ENCODE measurements at regions not wholly inside any gene's neighbourhood (a gene's known extent, or its start where the extent isn't known, plus 50 kb on each side); places are given as distances from the start of the nearest gene placed in this dataset.

DNA sequence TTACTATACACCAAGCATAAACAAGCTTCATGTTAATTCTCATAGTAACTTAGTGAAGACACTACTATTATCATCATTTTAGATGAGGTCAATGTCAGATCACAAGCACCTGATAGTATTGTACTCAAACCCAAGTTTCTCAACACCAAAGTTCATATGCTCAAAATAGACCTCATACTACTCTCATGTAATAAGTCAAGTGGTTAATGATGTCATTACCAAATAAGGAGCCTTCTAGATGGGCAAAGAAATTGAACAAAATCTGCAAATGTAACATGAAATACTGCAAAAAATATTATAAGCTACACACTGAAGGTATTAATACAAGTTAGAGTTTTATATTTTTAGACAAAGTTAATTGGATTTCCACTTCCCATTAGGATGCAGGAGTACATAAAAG lies 144.0 kb upstream of the CHRM3 start:
- intact Hi-C loops (cut with DNase I), result no loop called here
- Histone ChIP-seq H3K4me1 (no peaks in the 10 kb centered on the region), H3K36me3 (no peaks in the 10 kb centered on the region), H3K27me3 (no peaks in the 10 kb centered on the region), H3K9me3 (no peaks in the 10 kb centered on the region), H3K27ac (no peak overlapping the region), H3K4me3 (no peak overlapping the region)
- TF ChIP-seq POLR2A (IDR thresholded peaks at IDR 0.05) (no peak), POLR2AphosphoS5 (IDR thresholded peaks at IDR 0.05) (no peak), EP300 (IDR thresholded peaks at IDR 0.05) (no peak)
- TF ChIP-seq, protein P1, sequence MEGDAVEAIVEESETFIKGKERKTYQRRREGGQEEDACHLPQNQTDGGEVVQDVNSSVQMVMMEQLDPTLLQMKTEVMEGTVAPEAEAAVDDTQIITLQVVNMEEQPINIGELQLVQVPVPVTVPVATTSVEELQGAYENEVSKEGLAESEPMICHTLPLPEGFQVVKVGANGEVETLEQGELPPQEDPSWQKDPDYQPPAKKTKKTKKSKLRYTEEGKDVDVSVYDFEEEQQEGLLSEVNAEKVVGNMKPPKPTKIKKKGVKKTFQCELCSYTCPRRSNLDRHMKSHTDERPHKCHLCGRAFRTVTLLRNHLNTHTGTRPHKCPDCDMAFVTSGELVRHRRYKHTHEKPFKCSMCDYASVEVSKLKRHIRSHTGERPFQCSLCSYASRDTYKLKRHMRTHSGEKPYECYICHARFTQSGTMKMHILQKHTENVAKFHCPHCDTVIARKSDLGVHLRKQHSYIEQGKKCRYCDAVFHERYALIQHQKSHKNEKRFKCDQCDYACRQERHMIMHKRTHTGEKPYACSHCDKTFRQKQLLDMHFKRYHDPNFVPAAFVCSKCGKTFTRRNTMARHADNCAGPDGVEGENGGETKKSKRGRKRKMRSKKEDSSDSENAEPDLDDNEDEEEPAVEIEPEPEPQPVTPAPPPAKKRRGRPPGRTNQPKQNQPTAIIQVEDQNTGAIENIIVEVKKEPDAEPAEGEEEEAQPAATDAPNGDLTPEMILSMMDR (IDR thresholded peaks at IDR 0.05), result no peak
- DNase-seq, result no peak

GRCh38 chr1:239240736-239241135 lies 145.6 kb upstream of the CHRM3 start:
- Histone ChIP-seq H3K27me3 (no peaks in the 10 kb centered on the region), H3K4me1 (no peaks in the 10 kb centered on the region), H3K4me3 (no peak overlapping the region), H3K27ac (no peak overlapping the region), H3K9me3 (no peaks in the 10 kb centered on the region), H3K36me3 (no peaks in the 10 kb centered on the region)
- intact Hi-C loops (cut with DNase I), result no loop called here
- WGBS, 2 donors, result 76 to 92% methylated on average over 3 of the region's 3 CpGs
- TF ChIP-seq, protein P1 (IDR thresholded peaks at IDR 0.05), result no peak
- no peak for DNase-seq

DNA sequence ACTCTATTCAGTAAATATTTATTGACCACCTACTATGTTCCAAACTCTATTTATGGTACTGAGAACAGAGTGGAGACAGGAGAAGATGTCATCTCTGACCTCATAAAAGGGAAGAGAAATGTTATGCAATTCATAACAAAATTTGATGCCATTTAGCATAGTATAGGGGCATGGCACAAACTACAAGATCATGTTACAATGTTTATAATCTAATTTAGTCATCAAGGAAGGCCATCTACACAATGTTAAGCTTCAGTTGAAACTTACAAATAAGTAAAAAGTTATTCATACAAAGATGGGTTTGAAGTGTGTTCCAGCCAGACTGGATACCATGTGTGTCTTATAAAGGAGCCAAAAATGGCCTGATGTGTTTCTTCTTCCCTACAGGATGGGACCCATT lies 146.8 kb upstream of the CHRM3 start:
- Histone ChIP-seq H3K4me3 (no peak overlapping the region), H3K27ac (no peak overlapping the region), H3K27me3 (no peaks in the 10 kb centered on the region), H3K4me1 (no peaks in the 10 kb centered on the region), H3K9me3 (no peaks in the 10 kb centered on the region), H3K36me3 (no peaks in the 10 kb centered on the region)
- intact Hi-C loops (cut with DNase I), result no loop called here
- TF ChIP-seq EP300 (IDR thresholded peaks at IDR 0.05) (no peak), POLR2AphosphoS5 (IDR thresholded peaks at IDR 0.05) (no peak), POLR2A (IDR thresholded peaks at IDR 0.05) (no peak)
- TF ChIP-seq, protein P1 (IDR thresholded peaks at IDR 0.05), result no peak
- no peak for DNase-seq

DNA sequence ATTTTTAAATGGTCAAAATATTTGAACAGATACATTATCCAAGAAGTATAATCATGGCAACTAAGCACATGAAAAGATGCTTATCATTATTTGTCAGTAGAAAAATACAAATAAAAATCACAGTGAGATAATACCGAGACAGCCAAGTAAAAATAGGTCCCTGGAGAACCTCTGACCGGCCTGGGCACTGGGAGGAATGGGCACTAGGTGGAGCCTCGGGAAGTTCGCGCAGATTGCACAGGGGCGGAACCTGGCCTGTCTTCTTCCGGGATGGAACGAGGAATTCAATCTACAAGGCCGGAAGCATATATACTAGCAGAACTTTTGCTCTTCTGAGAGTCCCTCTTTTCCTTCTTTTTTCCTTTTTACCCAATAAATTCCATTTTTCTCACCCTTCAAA lies 148.5 kb upstream of the CHRM3 start:
- intact Hi-C loops (cut with DNase I), result no loop called here
- TF ChIP-seq POLR2A (IDR thresholded peaks at IDR 0.05) (no peak), POLR2AphosphoS5 (IDR thresholded peaks at IDR 0.05) (no peak)
- TF ChIP-seq, protein P1 (IDR thresholded peaks at IDR 0.05), result no peak
- H3K4me3 ChIP-seq, result no peak overlapping the region

DNA sequence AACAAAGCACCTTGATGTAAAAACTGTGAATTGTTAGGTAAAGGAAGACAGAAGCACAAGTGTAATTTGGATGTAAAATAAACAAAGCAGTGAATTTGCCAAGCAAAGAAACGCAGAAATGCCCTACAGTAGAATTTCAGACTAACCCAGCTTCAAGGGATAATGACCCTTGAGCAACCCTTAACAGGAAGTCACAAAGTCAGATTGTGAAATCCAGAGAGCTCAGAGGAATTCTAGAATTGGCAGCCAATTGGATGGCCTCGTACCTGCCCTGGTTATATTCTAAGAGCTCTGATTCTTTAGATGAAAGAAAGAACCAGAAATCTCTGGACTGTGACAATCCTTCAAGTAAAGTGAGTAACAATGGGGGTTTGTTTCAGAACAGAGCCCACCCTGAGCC lies 152.7 kb upstream of the CHRM3 start:
- H3K9me3 ChIP-seq, result no peaks in the 10 kb centered on the region
- H3K4me3 ChIP-seq, result no peak overlapping the region
- no peak overlapping the region for H3K27ac ChIP-seq
- H3K4me1 ChIP-seq, result no peaks in the 10 kb centered on the region
- WGBS, 2 donors, result 13 to 52% methylated on average over 2 of the region's 2 CpGs
- no peaks in the 10 kb centered on the region for H3K36me3 ChIP-seq
- H3K27me3 ChIP-seq, result no peaks in the 10 kb centered on the region
- no peak for TF ChIP-seq EP300 (IDR thresholded peaks at IDR 0.05)
- TF ChIP-seq POLR2AphosphoS5 (IDR thresholded peaks at IDR 0.05), result no peak
- TF ChIP-seq, protein P1 (IDR thresholded peaks at IDR 0.05), result no peak
- TF ChIP-seq POLR2A (IDR thresholded peaks at IDR 0.05), result no peak
- intact Hi-C loops (cut with DNase I), result no loop called here
- no peak for DNase-seq

More for the DNA sequence above, 148.5 kb upstream of the CHRM3 start:
- no peak overlapping the region for H3K27ac ChIP-seq
- no peaks in the 10 kb centered on the region for H3K36me3 ChIP-seq
- DNase-seq, result no peak
- WGBS, 2 donors, result 93 to 95% methylated on average over 9 of the region's 9 CpGs
- no peaks in the 10 kb centered on the region for H3K9me3 ChIP-seq
- no peaks in the 10 kb centered on the region for H3K27me3 ChIP-seq
- no peaks in the 10 kb centered on the region for H3K4me1 ChIP-seq

All from sigmoid colon (tissue), 6 donors.